Keratinocyte (primary cell): ENCODE measurements at regions not wholly inside any gene's neighbourhood (a gene's known extent, or its start where the extent isn't known, plus 50 kb on each side); places are given as distances from the start of the nearest gene placed in this dataset.

Experiments
- DNase-seq: peaks from one replicate; pipeline ENCODE4 v3.0.0-alpha.2; 2011; ENCODE audit warnings: low read depth, missing footprints, low spot score
- FAIRE-seq: peaks from 2 replicates; lab custom pipeline; 2011; peaks lifted over from hg19 to GRCh38; lab: Jason Lieb, UNC
- H2AFZ ChIP-seq: 2 replicates; pipeline ENCODE4 v1.6.0; 2012; ENCODE audit warnings: low read length, control low read depth, inconsistent platforms; ENCODE audit not compliant: control insufficient read depth
- H3K27ac ChIP-seq: 2 replicates; pipeline ENCODE4 v1.5.1; 2011; ENCODE audit warnings: low read length; ENCODE audit not compliant: control insufficient read depth, insufficient read depth
- H3K27me3 ChIP-seq: 3 replicates; pipeline ENCODE4 v1.6.0; 2011; ENCODE audit warnings: low read length; ENCODE audit not compliant: control insufficient read depth, insufficient read depth; ENCODE audit errors: extremely low read depth
- H3K36me3 ChIP-seq, 2 experiments: 2 replicates in 1 of 2; 3 replicates in 1 of 2; pipeline ENCODE4 v1.5.1; 2011; ENCODE audit warnings: low read length in 2 of 2, mild to moderate bottlenecking in 1 of 2; ENCODE audit not compliant: control insufficient read depth in 2 of 2, insufficient read depth in 2 of 2; ENCODE audit errors: extremely low read depth in 1 of 2
- H3K4me1 ChIP-seq: 3 replicates; pipeline ENCODE4 v1.5.1; 2011; ENCODE audit warnings: low read length; ENCODE audit not compliant: control insufficient read depth, insufficient read depth; ENCODE audit errors: extremely low read depth
- H3K4me2 ChIP-seq: 3 replicates; pipeline ENCODE4 v1.6.0; 2011; ENCODE audit warnings: low read depth, low read length; ENCODE audit not compliant: control insufficient read depth, insufficient read depth; ENCODE audit errors: extremely low read depth
- H3K4me3 ChIP-seq, 3 experiments: fragments of 200-600 bp in 1 of 3; sonication (generic) in 1 of 3; 2 replicates in 2 of 3; 3 replicates in 1 of 3; pipeline ENCODE4 v1.5.1; 2011 to 2016; ENCODE audit warnings: low read length in 3 of 3, mild to moderate bottlenecking in 3 of 3, control low read depth in 2 of 3, inconsistent platforms in 1 of 3, low read depth in 1 of 3, mixed read lengths in 1 of 3, mixed run types in 1 of 3, moderate library complexity in 1 of 3; ENCODE audit not compliant: control insufficient read depth in 2 of 3, insufficient read depth in 2 of 3; ENCODE audit errors: extremely low read depth in 1 of 3
- H3K79me2 ChIP-seq: 2 replicates; pipeline ENCODE4 v1.6.0; 2012; ENCODE audit warnings: low read length; ENCODE audit not compliant: control insufficient read depth, insufficient read depth
- H3K9ac ChIP-seq: 3 replicates; pipeline ENCODE4 v1.6.0; 2011; ENCODE audit warnings: low read length; ENCODE audit not compliant: control insufficient read depth, insufficient read depth; ENCODE audit errors: extremely low read depth
- H3K9me1 ChIP-seq: 3 replicates; pipeline ENCODE4 v1.6.0; 2011; ENCODE audit warnings: low read length; ENCODE audit not compliant: control insufficient read depth, insufficient read depth; ENCODE audit errors: extremely low read depth
- H3K9me3 ChIP-seq: 2 replicates; pipeline ENCODE4 v1.5.1; 2012; ENCODE audit warnings: low read depth, low read length; ENCODE audit not compliant: control insufficient read depth
- H4K20me1 ChIP-seq: 3 replicates; pipeline ENCODE4 v1.6.0; 2011; ENCODE audit warnings: low read length; ENCODE audit not compliant: control insufficient read depth, insufficient read depth; ENCODE audit errors: extremely low read depth
- EZH2 ChIP-seq: IDR thresholded peaks from one replicate; pipeline ENCODE4 v1.6.1; 2012; ENCODE audit warnings: inconsistent platforms, mild to moderate bottlenecking, low read length, moderate library complexity
- dilution Hi-C: fragments of 300-500 bp; cut with MboI; formaldehyde crosslinking; loops from one replicate; pipeline ENCODE4 v1.7.0; 2020; ENCODE audit warnings: low sequenced_read_pairs; ENCODE audit not compliant: extremely low pct_ligation_motif_present
- TF ChIP-seq, protein P1 (sequence below), 3 experiments: IDR thresholded peaks in 1 of 3; conservative IDR thresholded peaks in 1 of 3; optimal IDR thresholded peaks in 1 of 3; 2 replicates in 2 of 3; 3 replicates in 1 of 3; pipeline versions ENCODE3 to v1.5.1; 2011; ENCODE audit warnings: low read length in 3 of 3, mild to moderate bottlenecking in 3 of 3, moderate library complexity in 2 of 3, control low read depth in 1 of 3, inconsistent platforms in 1 of 3; ENCODE audit not compliant: insufficient read depth in 2 of 3; ENCODE audit errors: extremely low read depth in 1 of 3

DNA sequence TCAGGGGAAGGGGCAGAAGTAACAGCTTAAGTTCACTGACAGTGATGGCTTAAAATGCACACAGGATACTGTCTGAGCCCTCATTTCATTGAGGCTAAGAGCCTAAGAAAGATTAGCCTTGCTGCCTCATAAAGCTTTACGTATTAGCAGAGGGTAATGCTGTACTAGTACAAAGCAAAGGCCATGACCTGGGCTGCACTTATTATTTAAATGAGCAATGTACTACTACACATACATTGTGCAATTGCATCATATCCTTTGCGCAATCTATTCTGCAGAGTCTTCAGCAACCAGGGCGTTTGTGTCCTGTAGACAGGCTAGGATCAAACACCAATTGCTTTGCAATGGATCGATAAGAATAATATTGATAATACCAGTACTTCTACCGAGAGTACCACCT is 221.8 kb downstream of the TPRG1 start:
- H3K27me3 ChIP-seq, result no peaks in the 10 kb centered on the region
- DNase-seq (peak; percentile 53), FAIRE-seq (no peak)
- H2AFZ ChIP-seq, result no peak overlapping the region
- no peaks in the 10 kb centered on the region for H3K9me1 ChIP-seq
- no peak overlapping the region for H3K4me3 ChIP-seq
- H3K4me1 ChIP-seq, result peaks cover 32% of the 10 kb centered on the region
- no peaks in the 10 kb centered on the region for H3K9me3 ChIP-seq
- no peaks in the 10 kb centered on the region for H3K79me2 ChIP-seq
- dilution Hi-C loops, result no loop called here
- no peaks in the 10 kb centered on the region for H3K36me3 ChIP-seq
- H3K4me2 ChIP-seq, result peak overlapping the region; percentile 71
- TF ChIP-seq EZH2, result no peak
- TF ChIP-seq, protein P1, sequence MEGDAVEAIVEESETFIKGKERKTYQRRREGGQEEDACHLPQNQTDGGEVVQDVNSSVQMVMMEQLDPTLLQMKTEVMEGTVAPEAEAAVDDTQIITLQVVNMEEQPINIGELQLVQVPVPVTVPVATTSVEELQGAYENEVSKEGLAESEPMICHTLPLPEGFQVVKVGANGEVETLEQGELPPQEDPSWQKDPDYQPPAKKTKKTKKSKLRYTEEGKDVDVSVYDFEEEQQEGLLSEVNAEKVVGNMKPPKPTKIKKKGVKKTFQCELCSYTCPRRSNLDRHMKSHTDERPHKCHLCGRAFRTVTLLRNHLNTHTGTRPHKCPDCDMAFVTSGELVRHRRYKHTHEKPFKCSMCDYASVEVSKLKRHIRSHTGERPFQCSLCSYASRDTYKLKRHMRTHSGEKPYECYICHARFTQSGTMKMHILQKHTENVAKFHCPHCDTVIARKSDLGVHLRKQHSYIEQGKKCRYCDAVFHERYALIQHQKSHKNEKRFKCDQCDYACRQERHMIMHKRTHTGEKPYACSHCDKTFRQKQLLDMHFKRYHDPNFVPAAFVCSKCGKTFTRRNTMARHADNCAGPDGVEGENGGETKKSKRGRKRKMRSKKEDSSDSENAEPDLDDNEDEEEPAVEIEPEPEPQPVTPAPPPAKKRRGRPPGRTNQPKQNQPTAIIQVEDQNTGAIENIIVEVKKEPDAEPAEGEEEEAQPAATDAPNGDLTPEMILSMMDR (optimal IDR thresholded peaks at IDR 0.05 in 1 of 3, IDR thresholded peaks at IDR 0.05 in 1 of 3, conservative IDR thresholded peaks at IDR 0.05 in 1 of 3; ENCODE audit: extremely low read depth in 1 of 3, insufficient read depth in 2 of 3, low read length in 3 of 3), result no peak
- peak overlapping the region; percentile 97 for H3K27ac ChIP-seq
- peak overlapping the region; percentile 68 for H3K9ac ChIP-seq
- no peaks in the 10 kb centered on the region for H4K20me1 ChIP-seq

DNA sequence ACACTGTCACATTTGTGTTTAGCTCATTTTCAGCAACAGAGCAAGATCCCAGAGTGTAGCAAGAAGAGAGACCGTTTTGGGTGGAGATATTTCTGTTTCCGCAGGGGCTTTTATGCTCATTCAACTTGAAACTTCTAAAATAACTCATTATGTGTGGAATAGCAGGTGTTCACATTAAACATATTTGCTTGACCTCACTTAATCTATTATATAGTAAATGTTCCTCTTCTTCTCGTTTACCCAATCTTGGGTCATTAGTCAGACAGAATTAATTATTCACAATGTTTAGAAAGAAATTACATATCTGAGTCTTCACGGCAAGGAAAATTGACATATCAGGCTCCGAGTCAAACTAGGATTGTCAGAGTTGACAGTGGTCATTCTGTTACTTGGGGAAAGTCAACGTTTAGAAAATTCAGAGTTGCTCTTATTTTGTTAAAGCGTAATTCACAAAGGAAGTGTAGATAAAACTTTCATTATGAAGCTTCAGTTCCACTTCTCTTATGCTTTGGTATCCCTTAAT is 222.9 kb downstream of the TPRG1 start:
- H3K79me2 ChIP-seq, result no peaks in the 10 kb centered on the region
- no peaks in the 10 kb centered on the region for H3K36me3 ChIP-seq
- no peak overlapping the region for H3K9ac ChIP-seq
- no peak overlapping the region for H3K27ac ChIP-seq
- no peak overlapping the region for H3K4me2 ChIP-seq
- no peaks in the 10 kb centered on the region for H4K20me1 ChIP-seq
- FAIRE-seq (no peak), DNase-seq (no peak)
- H3K4me1 ChIP-seq, result peaks cover 27% of the 10 kb centered on the region
- H3K9me1 ChIP-seq, result no peaks in the 10 kb centered on the region
- TF ChIP-seq, protein P1 (optimal IDR thresholded peaks at IDR 0.05 in 1 of 3, IDR thresholded peaks at IDR 0.05 in 1 of 3, conservative IDR thresholded peaks at IDR 0.05 in 1 of 3; ENCODE audit: extremely low read depth in 1 of 3, insufficient read depth in 2 of 3, low read length in 3 of 3), result no peak
- TF ChIP-seq EZH2, result no peak
- H3K4me3 ChIP-seq, result no peak overlapping the region
- H3K9me3 ChIP-seq, result no peaks in the 10 kb centered on the region
- dilution Hi-C loops, result no loop called here
- H2AFZ ChIP-seq, result no peak overlapping the region
- H3K27me3 ChIP-seq, result no peaks in the 10 kb centered on the region
